HG02623 (cell line): ENCODE measurements at regions not wholly inside any gene's neighbourhood (a gene's known extent, or its start where the extent isn't known, plus 50 kb on each side); places are given as distances from the start of the nearest gene placed in this dataset.
"Not testable (repeated sequence)": the region's sequence is repeated elsewhere in the genome, so short reads cannot be mapped to it uniquely, and the experiment has no call there.

Experiments
- ATAC-seq: cut with Tn5 transposase; IDR thresholded peaks from one replicate; pipeline ENCODE4 v1.9.1; 2021; ENCODE audit warnings: moderate library complexity; ENCODE audit not compliant: unreplicated experiment

DNA sequence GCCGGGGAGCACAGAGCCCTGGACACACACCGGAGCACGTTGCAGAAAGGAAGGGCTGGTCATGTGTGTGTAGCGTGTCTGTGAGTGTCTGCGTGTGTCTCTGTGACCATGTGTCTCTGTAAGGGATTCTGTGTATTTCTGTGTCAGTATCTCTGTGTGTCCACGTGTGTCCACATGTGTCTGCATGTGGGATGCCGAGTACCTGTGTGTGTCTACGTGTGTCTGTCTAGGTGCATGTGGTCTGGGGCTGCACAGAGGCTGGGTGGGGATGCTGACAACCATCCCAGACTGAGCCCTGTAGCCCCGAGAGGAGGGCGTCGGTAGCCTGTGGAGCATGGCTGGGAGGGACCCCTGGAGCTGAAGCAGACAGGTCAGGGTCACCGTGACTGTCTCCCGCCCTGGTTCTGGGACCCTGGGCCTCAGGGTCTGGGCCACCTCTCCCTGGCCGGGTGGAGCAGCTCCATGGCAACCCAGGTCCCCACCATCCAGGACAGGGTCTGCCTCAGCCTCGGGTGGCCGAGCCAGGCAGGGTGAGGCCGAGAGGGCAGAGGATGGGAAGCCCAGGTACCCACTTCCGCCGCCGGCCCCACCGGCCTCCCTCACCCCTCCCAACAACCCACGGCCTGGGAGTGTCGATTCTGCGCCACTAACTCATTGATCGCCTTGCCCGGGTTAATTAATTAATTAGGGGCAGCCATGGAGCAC, 122.7 kb downstream of the FAM53A start:
- ATAC-seq, result no peak

DNA sequence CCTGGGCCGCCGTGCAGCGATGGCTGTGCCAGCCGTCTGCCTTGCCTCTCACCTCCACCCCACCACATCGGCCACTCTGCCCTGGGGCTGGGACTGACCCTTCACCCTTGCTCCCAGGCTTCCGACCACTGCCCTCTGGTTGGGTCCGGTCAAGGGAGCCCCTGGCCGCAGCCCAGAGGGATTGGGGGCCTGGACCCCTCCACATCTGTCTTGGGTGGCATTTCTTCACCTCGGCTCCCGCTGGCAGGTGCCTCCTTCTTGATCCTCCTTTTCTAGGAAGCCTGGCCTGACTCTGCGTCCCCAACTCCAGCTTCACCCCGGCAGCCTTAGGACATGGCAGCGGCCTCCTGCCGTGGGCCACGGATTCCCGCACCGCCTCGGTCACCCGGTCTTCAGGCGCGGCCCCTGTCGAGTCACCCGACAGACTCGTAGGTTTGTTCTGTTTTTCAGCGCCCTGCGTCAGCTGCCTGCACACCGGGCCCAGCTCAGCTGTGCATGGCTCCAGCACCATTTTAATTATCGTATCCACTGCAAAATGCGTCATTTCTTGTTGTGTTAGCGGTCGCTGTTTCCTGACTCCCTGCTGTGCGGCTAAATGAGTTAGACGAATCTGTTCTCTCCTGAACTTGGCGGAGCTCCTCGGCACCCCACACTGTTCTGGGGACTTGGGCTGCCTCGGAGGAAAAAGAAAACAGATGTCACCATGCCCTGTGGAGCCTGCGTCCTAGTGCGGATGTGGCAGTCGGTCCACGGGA, 124.0 kb downstream of the FAM53A start:
- ATAC-seq, result no peak

- no peak for ATAC-seq
Observed at GRCh38 chr4:1558205-1558604, 125.9 kb downstream of the FAM53A start.

DNA sequence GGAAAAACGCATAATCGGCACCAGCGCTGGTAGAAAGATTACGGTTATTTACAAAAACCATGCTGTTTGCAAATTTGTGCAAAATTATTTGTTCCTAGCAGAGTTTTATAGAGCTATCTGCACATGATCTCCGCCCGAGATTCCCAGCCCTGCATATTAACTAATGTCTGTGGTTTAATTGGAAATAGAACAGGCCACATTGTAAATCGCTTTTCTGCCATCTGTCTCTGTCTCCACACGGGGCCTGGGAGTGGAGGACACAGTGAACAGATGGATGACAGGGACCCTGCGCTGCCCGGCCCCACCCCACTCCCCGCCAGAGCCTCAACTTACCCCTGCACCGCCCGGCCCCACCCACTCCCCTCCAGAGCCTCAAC, 126.9 kb downstream of the FAM53A start:
- ATAC-seq, result no peak

GRCh38 chr4:1556541-1557220, 127.4 kb downstream of the FAM53A start:
- no peak for ATAC-seq

- ATAC-seq, result no peak
Observed at GRCh38 chr4:1554876-1555265, 129.2 kb downstream of the FAM53A start.

DNA sequence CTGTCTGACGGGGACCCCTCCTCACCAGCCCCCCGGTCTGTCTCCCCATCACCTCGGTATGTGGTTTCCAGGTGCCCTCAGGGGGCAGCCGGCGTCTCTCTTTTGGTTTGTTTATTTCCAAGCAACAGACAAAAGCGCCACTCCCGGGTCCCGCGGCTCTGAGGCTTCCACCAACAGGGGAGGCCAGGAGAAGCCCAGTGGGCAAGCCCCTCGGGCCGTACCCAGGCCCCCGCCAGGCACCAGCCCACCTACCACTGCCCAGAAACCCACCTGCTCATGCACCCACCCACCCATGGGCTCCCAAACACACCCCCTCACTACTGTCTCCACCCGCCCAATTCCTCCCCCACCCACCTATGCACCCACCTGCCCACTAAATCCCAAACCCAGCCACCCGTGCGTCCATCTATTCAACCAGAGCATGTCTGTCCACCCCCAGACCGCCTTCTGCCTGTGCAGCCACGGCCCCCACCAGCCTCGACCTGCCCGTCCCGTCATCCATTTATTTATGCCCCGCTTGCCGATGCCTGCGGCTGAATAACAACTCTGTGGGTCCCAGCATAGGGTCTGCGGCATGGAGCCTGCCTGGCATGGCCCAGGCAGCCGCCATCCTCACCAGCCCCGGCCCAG, 129.8 kb downstream of the FAM53A start:
- no peak for ATAC-seq

DNA sequence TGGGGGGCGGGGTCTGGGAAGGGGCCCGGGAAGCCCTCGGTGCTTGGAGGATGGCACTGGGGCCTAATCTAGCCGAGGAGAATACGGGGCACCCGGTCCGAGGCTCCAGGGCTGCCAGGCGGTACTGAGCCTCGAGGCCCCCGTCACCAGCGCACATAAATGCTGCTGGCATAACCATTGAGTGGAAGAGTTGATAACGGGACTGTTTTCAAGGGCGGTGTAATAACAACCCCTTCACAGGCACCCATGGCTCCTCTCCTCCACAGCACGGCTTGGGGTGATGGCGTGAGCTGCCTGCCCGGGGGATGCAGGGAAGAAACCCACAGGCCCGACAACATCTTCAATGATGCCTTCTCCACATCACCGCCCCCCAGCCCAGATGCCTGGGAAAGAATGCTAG, 130.7 kb downstream of the FAM53A start:
- no peak for ATAC-seq

- ATAC-seq, result no peak
Observed at GRCh38 chr4:1552451-1552850, 131.7 kb downstream of the FAM53A start.

GRCh38 chr4:1551211-1551610, 132.9 kb downstream of the FAM53A start:
- no peak for ATAC-seq

DNA sequence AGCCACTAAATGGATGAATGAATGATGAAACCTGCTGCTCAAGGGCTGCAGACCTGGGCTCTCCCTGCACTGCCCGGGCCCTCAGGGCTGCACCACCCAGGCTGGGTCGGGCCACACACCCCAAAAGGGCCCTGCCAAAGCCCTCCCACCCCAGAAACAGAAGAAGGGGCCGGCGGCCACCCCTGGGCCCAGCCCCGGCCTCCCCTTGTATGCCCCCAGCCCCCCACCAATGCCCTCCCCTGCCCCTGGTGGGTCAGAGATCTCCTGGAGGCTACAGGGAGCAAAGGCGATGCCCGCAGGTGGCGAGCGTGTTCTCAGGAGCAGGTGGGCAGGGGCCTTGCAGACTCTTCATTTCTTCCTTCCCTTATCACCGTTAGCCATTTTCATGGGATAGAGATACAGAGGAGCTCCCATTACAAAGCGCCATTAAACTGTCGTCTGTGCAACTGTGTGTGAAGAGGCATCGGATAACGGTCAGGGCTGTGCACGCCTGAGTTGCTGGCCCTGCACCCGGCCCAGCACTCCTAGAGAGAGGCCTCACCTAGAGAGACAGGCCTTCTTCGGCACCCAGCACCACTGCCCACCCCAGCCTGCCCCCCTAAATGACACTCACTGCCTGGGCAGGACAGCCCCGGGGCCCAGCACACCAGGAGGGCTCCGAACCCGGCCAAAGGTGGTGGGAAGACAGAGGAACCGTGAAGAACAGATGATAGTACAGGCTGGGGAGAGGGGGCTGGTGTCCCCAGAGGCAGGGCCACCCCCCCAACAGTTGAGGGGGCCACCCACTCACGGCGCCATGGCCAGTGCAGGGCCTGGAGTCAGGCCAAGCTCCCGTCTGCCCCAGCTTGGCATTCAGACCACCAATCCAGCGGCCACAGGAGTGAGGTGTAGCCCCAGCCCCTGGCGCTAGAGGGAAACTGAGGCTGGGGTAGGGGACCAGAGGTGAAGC, 133.7 kb downstream of the FAM53A start:
- ATAC-seq, result no peak

DNA sequence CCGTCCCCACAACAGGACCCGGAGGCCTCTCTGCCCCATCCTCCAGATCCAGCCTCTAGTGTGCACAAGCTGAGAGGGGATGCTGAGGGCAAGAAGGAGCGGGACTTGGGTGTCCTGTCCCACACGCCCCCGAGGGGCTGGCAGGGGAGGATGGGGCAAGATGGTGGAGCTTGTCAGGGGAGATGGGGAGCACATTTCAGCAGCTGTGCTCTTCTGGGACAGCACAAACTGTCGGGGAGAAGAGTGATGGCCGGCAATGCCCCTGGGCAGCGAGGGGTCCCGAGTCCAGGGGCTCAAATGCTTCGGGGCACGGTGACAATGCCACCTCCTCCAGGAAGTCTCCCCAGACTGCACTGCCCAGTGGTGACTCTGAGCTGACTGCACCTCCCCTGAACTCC, 134.5 kb downstream of the FAM53A start:
- no peak for ATAC-seq

DNA sequence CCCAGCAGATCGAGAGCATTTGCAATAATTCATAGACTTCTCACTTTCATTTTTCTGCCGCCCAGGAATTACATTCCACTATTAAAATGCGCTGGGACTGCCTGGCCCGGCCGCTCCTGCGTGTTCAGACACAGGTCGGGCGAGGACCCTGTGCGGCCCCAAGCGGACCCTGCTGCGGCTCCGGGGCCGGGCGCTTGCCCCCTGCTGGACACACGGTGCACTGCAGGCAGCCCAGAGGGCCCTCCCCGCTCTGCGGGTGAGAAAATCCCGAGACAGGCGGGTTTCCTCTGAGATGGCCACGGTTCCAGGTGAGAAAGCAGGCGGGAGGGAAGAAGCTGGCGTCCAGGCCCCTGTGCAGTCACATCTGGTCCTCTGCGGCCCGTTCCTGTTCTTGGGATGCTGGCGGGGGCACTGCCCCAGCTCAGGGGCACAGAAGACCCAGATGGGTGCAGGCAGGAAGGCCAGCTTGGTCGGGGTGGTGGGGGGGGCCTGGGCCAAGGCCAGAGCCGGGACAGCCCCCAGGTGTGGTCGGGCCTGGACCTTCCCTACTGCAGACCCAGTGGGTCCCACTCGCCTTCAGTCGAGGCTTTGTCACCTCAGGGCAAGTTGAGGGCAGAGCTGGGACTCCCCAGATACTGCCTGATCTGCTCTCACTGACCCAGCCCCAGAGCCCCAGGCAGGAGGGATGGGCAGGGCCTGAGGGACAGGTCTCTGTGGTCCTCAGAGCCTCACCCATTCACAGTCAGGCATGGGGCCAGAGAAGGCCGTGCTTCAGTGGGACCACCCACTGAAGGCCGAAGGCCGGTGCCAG, 135.1 kb downstream of the FAM53A start:
- peak; percentile 38 for ATAC-seq

DNA sequence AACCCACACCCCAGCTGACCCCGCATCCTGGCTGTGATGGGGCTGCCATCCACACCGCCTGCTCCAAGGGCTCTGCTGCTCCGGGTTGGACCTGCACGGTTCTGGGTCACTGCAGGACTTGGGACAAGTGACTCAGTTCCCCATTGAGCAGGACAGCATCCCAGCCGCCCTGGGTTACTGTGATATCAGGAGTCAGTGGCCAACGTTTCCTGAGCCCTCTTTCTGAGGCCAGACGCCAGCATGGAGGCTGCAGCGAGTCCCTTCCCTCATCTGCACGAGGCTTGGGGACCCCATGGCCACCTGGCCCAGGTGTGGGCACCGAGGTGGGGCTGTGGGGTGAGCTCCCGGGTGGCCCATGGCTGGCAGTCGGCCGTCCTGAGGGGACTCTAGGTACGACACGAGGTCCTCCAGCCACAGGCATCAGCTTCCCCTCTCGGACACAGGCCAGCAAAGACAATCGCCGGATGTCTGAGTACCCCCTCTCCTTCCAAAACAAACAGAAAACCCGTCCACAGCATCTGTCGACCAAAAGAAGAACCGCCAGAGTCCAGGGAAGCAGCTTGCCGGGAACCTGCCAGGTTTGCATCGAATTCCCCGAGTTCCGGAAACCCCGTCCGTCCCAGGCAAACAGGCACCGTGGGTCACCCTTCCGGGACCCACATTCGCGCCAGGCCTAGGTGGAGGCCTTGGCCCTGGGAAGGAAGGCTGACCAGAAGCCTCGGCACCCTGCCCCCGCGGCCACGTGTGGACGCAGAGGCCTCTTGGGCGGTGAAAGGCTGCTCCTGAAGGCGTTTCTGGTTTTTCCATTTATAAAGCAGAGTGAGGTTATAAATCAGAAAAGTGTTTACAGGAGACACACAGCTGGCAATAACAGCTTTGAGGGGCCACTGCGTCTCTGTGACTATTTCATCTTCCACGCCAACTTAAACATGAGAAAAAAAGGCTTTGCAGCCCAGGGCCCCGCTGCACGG, 136.0 kb downstream of the FAM53A start:
- ATAC-seq, result no peak

DNA sequence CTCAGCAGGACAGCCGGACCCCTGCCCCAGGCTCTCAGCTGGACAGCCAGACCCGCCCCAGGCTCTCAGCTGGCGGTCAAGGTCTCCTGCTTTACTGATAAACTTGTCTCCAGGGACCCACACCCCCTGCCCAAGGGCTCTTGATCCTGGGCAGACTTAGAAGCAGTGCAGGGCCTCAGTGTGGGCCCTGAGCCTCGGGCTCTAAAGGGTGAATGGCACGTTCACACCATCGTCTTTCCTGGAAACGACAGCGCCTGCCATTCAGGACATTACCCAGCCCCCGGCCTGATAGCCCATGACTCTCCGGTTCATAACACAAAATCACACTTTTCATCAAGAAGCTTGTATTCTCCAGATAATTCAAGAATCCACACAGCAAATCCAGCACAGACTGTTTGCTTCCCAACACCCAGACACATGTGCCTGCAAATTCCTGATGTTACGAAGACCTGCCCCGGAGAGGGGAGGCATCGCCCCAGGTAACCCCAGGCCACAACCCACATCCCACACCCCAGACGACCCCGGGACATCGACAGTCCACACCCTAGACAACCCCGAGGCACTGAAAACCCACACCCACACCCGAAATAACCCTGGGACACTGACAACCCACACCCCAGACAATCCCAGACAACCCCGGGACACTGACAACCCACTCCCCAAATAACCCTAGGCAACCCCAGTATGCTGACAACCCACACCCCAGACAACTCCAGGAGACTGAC, 136.8 kb downstream of the FAM53A start:
- no peak for ATAC-seq

GRCh38 chr4:1544861-1545281, 138.6 kb upstream of the NKX1-1 start:
- no peak for ATAC-seq

DNA sequence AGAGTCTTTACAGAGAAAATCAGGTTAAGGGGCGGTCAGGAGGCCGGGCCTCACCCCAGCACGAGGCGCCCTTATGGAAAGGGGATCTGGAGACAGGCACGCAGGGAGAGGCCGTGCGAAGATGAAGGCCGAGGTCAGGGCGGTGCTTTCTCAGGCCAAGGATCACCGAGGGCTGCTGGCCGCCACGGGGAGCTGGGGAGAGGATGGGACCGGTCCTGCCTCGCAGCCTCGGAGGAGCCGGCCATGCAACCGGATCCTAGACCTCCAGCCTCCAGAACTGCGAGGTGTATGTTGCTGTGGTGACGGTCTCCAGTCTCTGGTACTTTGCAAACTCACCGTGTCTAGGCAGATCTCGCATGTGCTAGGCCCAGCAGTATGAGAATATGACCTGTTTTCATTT, 138.2 kb upstream of the NKX1-1 start:
- not testable (repeated sequence) for ATAC-seq

DNA sequence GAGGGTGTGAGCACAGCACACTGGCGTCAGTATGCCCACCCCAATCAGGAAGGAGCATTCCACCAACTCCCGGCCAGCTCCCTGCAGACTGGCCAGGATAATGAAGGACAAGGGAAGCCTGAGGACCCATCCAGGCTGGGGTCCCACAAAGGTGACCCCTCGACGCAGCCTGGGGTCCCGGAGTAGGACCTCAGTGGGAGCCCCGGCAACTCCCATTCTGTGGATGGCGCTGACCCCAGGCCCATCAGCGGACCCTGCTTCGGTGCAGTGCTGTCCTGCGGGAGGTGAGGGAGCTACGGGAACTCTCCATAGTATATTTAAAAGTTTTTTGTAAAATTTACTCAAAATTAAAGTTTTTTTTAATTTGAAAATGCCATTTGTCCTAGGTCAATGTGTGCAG, 137.7 kb upstream of the NKX1-1 start:
- ATAC-seq, result no peak
